KBM-7 (cell line): ENCODE measurements at regions not wholly inside any gene's neighbourhood (a gene's known extent, or its start where the extent isn't known, plus 50 kb on each side); places are given as distances from the start of the nearest gene placed in this dataset.
"Not testable (repeated sequence)": the region's sequence is repeated elsewhere in the genome, so short reads cannot be mapped to it uniquely, and the experiment has no call there.

Source experiments
- DNase-seq: peaks from one replicate; pipeline ENCODE4 v3.0.0-alpha.2; 2015
- in situ Hi-C: fragments of 300-500 bp; cut with MboI; formaldehyde crosslinking; loops from 2 replicates; pipeline ENCODE4 v1.14.3; 2020; ENCODE audit warnings: low sequenced_read_pairs, low pct_unique_long_range_greater_than_20kb, mixed read lengths

- no peak for DNase-seq
- in situ Hi-C loops = no loop called here
Measured at GRCh38 chr15:88992912-88993376, 79.8 kb upstream of the MFGE8 start.

- in situ Hi-C loops = no loop called here
- DNase-seq = no peak
Measured at GRCh38 chr15:88993662-88994061, 80.5 kb upstream of the MFGE8 start.

- no peak for DNase-seq
- in situ Hi-C loops = no loop called here
Measured at GRCh38 chr15:88994286-88994685, 81.1 kb upstream of the MFGE8 start.

- in situ Hi-C loops = no loop called here
Measured at GRCh38 chr15:88995449-88995848, 82.3 kb upstream of the MFGE8 start.

GRCh38 chr15:88997531-88997930, 84.4 kb upstream of the MFGE8 start:
- DNase-seq = no peak
- in situ Hi-C loops = no loop called here

More at GRCh38 chr15:88995449-88995848, 82.3 kb upstream of the MFGE8 start:
- DNase-seq = no peak

- in situ Hi-C loops = no loop called here
- DNase-seq = peak; percentile 39
Measured at GRCh38 chr15:88998980-88999713, 86.0 kb upstream of the MFGE8 start.

- not testable (repeated sequence) for DNase-seq
- in situ Hi-C loops = loop anchor here (10.0 kb wide), 1 partner anchor 97 kb away; no protein-coding TSS in a partner anchor
Measured at GRCh38 chr15:89001708-89002275, 86.5 kb upstream of the ABHD2 start.

GRCh38 chr15:89002281-89002761, 85.9 kb upstream of the ABHD2 start:
- in situ Hi-C loops = loop anchor here (10.0 kb wide), 1 partner anchor 98 kb away; no protein-coding TSS in a partner anchor
- DNase-seq = peak; percentile 87

GRCh38 chr15:89002830-89003229, 85.4 kb upstream of the ABHD2 start:
- no peak for DNase-seq
- in situ Hi-C loops = loop anchor here (10.0 kb wide), 1 partner anchor 98 kb away; no protein-coding TSS in a partner anchor

- peak; percentile 71 for DNase-seq
- in situ Hi-C loops = loop anchor here (10.0 kb wide), 1 partner anchor 99 kb away; no protein-coding TSS in a partner anchor
Measured at GRCh38 chr15:89003865-89004725, 84.2 kb upstream of the ABHD2 start.

GRCh38 chr15:89004726-89005030, 83.6 kb upstream of the ABHD2 start:
- in situ Hi-C loops = loop anchor here (10.0 kb wide), 1 partner anchor 100 kb away; no protein-coding TSS in a partner anchor
- DNase-seq = no peak

- DNase-seq = not testable (repeated sequence)
- in situ Hi-C loops = loop anchor here (10.0 kb wide), 1 partner anchor 103 kb away; no protein-coding TSS in a partner anchor
Measured at GRCh38 chr15:89007527-89007926, 80.7 kb upstream of the ABHD2 start.

GRCh38 chr15:89007989-89008388, 80.3 kb upstream of the ABHD2 start:
- in situ Hi-C loops = loop anchor here (10.0 kb wide), 1 partner anchor 103 kb away; no protein-coding TSS in a partner anchor

GRCh38 chr15:89009080-89009479, 79.2 kb upstream of the ABHD2 start:
- in situ Hi-C loops = loop anchor here (10.0 kb wide), 1 partner anchor 104 kb away; no protein-coding TSS in a partner anchor
- no peak for DNase-seq

More at GRCh38 chr15:89007989-89008388, 80.3 kb upstream of the ABHD2 start:
- DNase-seq = peak; percentile 32

GRCh38 chr15:89015412-89016097, 72.7 kb upstream of the ABHD2 start:
- DNase-seq = no peak
- in situ Hi-C loops = no loop called here

- peak; percentile 19 for DNase-seq
- in situ Hi-C loops = no loop called here
Measured at GRCh38 chr15:89016549-89017041, 71.7 kb upstream of the ABHD2 start.

GRCh38 chr15:89017370-89018066, 70.7 kb upstream of the ABHD2 start:
- peak; percentile 94 for DNase-seq
- in situ Hi-C loops = no loop called here

- DNase-seq = no peak
- in situ Hi-C loops = no loop called here
Measured at GRCh38 chr15:89018207-89018606, 70.0 kb upstream of the ABHD2 start.
